CD4-positive, alpha-beta T cell (primary cell): ENCODE measurements at regions not wholly inside any gene's neighbourhood (a gene's known extent, or its start where the extent isn't known, plus 50 kb on each side); places are given as distances from the start of the nearest gene placed in this dataset.

Experiments
- ATAC-seq: fragments of 200-7000 bp; cut with Tn5 transposase; one replicate; pipeline ENCODE4 v1.10.0; 2022; ENCODE audit warnings: mild to moderate bottlenecking; ENCODE audit not compliant: poor library complexity
- CTCF ChIA-PET: fragments of 350-600 bp; sonication (Branson Sonifier 250); formaldehyde crosslinking; loops from one replicate; lab custom pipeline; 2021; ENCODE audit warnings: antibody characterized with exemption, inconsistent platforms; lab: Charles Lee
- POLR2A ChIA-PET: fragments of 350-600 bp; sonication (Branson Sonifier 250); formaldehyde crosslinking; loops from one replicate; lab custom pipeline; 2021; ENCODE audit warnings: antibody characterized with exemption, inconsistent platforms; lab: Charles Lee
- DNase-seq, 14 experiments: peaks; one replicate each; pipeline ENCODE4 v3.0.0-alpha.2; 2013 to 2020; ENCODE audit warnings: mixed read lengths in 2 of 14
- H3K27ac ChIP-seq, 2 donors: one replicate each; pipeline versions ENCODE4 v1.5.1 to v1.7.0; 2013; ENCODE audit warnings: low read length in 2 of 2, low read depth in 1 of 2, mild to moderate bottlenecking in 1 of 2
- H3K27me3 ChIP-seq, 2 experiments: 1 replicate in 1 of 2; 2 replicates in 1 of 2; pipeline versions ENCODE4 v1.6.1 to v1.7.0; 2013; ENCODE audit warnings: low read length in 2 of 2, control low read depth in 1 of 2, mild to moderate bottlenecking in 1 of 2, moderate library complexity in 1 of 2; ENCODE audit not compliant: insufficient read depth in 2 of 2, control insufficient read depth in 1 of 2
- H3K36me3 ChIP-seq: one replicate; pipeline ENCODE4 v1.6.1; 2013; ENCODE audit warnings: low read length, control low read depth; ENCODE audit not compliant: insufficient read depth
- H3K4me1 ChIP-seq: one replicate; pipeline ENCODE4 v1.6.1; 2013; ENCODE audit warnings: low read length, control low read depth; ENCODE audit not compliant: insufficient read depth
- H3K4me3 ChIP-seq: one replicate; pipeline ENCODE4 v1.5.1; 2013; ENCODE audit warnings: mild to moderate bottlenecking, low read length, moderate library complexity
- H3K9me3 ChIP-seq, 2 experiments: 1 replicate in 1 of 2; 2 replicates in 1 of 2; pipeline versions ENCODE4 v1.6.1 to v1.7.0; 2013; ENCODE audit warnings: low read length in 2 of 2, mild to moderate bottlenecking in 2 of 2, control low read depth in 1 of 2, moderate library complexity in 1 of 2; ENCODE audit not compliant: control insufficient read depth in 1 of 2, insufficient read depth in 1 of 2
- H3K27ac Mint-ChIP-seq: one replicate; pipeline ENCODE4 v1.8.0; 2020; ENCODE audit warnings: mixed read lengths
- H3K27me3 Mint-ChIP-seq: one replicate; pipeline ENCODE4 v1.8.0; 2021; ENCODE audit warnings: mixed read lengths
- H3K36me3 Mint-ChIP-seq: one replicate; pipeline ENCODE4 v1.8.0; 2021; ENCODE audit warnings: low read depth, mixed read lengths
- H3K4me1 Mint-ChIP-seq: one replicate; pipeline ENCODE4 v1.8.0; 2021; ENCODE audit warnings: low read depth, mixed read lengths
- H3K4me3 Mint-ChIP-seq: one replicate; pipeline ENCODE4 v1.8.0; 2020; ENCODE audit warnings: mild to moderate bottlenecking, mixed read lengths
- H3K9me3 Mint-ChIP-seq: one replicate; pipeline ENCODE4 v1.8.0; 2020; ENCODE audit warnings: mixed read lengths
- intact Hi-C, 2 experiments: fragments of 100-400 bp; cut with DNase I in 1 of 2; cut with micrococcal nuclease in 1 of 2; formaldehyde crosslinking; loops; one replicate each; pipeline versions ENCODE4 v1.15.1 to v1.9.0; 2023 to 2025; cut with DNase I, micrococcal nuclease
- TF ChIP-seq, protein P1 (sequence below): fragments of 200-600 bp; IDR thresholded peaks from one replicate; pipeline ENCODE4 v1.8.0; 2022; ENCODE audit warnings: antibody characterized with exemption, mild to moderate bottlenecking

DNA sequence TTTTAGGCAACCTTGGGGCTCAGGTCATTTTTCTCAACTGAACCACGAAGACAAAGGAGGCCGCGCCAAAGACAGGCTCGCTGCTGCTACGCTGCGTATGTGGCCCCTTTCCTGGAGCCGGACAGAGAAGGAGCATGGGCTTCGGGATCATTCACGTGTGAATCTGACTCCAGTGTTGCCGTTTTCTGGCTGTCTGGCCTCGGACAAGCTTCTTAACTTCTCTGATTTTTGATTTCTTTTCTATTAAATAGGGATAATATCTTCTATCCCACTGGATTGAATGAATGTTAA, 50.8 kb upstream of the ZNF366 start:
- Mint-ChIP-seq H3K9me3 (no peaks in the 10 kb centered on the region), H3K4me3 (no peak overlapping the region), H3K36me3 (no peaks in the 10 kb centered on the region), H3K27me3 (peaks cover 48% of the 10 kb centered on the region), H3K4me1 (peaks cover 10% of the 10 kb centered on the region), H3K27ac (no peak overlapping the region)
- Histone ChIP-seq H3K4me1 (peaks cover 8% of the 10 kb centered on the region), H3K27ac (no peak overlapping the region), H3K9me3 (peaks cover 0 to 4% of the 10 kb centered on the region in 2 experiments), H3K36me3 (no peaks in the 10 kb centered on the region), H3K4me3 (no peak overlapping the region), H3K27me3 (peaks cover 11 to 17% of the 10 kb centered on the region in 2 experiments)
- CTCF ChIA-PET: no interaction called here
- no peak for DNase-seq
- no peak for ATAC-seq
- TF ChIP-seq, protein P1, sequence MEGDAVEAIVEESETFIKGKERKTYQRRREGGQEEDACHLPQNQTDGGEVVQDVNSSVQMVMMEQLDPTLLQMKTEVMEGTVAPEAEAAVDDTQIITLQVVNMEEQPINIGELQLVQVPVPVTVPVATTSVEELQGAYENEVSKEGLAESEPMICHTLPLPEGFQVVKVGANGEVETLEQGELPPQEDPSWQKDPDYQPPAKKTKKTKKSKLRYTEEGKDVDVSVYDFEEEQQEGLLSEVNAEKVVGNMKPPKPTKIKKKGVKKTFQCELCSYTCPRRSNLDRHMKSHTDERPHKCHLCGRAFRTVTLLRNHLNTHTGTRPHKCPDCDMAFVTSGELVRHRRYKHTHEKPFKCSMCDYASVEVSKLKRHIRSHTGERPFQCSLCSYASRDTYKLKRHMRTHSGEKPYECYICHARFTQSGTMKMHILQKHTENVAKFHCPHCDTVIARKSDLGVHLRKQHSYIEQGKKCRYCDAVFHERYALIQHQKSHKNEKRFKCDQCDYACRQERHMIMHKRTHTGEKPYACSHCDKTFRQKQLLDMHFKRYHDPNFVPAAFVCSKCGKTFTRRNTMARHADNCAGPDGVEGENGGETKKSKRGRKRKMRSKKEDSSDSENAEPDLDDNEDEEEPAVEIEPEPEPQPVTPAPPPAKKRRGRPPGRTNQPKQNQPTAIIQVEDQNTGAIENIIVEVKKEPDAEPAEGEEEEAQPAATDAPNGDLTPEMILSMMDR: no peak
- POLR2A ChIA-PET: interaction anchor here (0.6 kb wide), 1 partner anchor 787 kb away, joined by 3 read pairs; no protein-coding TSS in a partner anchor
- intact Hi-C loops: no loop called here

DNA sequence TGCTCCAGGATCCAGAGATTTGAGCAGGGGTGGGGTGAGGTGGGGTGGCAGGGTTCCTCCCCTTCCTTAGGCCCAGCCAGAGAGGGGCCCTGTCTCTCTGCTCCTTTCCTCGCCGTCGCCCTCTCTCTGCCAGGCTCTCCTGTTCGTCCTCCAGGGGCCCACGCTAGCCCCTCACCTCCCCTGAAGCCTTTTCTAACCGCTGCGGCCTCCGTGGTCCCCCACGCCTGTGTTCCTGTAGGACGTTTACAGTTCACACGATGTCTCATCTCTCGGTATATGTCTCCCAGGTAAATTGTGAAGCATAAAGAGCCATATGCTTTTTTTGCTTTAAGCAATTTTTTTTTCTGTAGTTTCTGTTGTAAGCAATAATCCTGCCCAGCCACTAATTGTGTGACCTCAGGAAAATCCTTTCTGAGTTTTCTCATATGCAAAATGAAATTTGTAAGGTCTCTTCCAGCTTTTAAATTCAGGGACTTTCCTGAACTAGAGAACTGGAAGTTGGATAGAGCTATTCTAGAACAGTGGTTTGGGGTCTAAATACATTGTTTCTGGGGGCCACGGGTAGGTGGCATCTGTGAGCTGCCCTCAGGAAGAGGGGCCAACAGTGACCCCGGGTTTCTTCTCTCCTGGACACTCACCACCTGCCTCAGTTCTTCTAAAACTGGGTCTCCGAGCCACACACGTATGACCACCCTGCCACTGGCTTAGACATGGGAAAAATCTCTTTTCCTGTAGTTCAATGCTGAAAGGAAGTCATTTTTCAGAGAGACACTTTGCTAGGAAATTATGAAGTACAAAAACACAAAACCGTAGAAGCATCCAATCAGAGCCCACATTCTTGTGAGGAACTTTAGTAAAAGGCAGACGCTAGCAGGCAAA, 50.2 kb upstream of the ZNF366 start:
- Histone ChIP-seq H3K27ac (no peak overlapping the region), H3K9me3 (peaks cover 0 to 4% of the 10 kb centered on the region in 2 experiments), H3K4me1 (peaks cover 8% of the 10 kb centered on the region), H3K4me3 (peak overlapping the region; percentile 41), H3K36me3 (no peaks in the 10 kb centered on the region), H3K27me3 (peaks cover 11 to 20% of the 10 kb centered on the region in 2 experiments)
- Mint-ChIP-seq H3K4me1 (peaks cover 10% of the 10 kb centered on the region), H3K9me3 (no peaks in the 10 kb centered on the region), H3K4me3 (peak overlapping the region; percentile 54), H3K36me3 (no peaks in the 10 kb centered on the region), H3K27ac (no peak overlapping the region), H3K27me3 (peaks cover 54% of the 10 kb centered on the region)
- POLR2A ChIA-PET: interaction anchor here (0.6 kb wide), 1 partner anchor 786 kb away, joined by 3 read pairs; no protein-coding TSS in a partner anchor
- DNase-seq: no peak
- no peak for ATAC-seq
- TF ChIP-seq, protein P1: no peak
- CTCF ChIA-PET: no interaction called here
- intact Hi-C loops: no loop called here
